ENCODE measurements at regions not wholly inside any gene's neighbourhood (a gene's known extent, or its start where the extent isn't known, plus 50 kb on each side); places are given as distances from the start of the nearest gene placed in this dataset.

- H3K36me3 ChIP-seq (ENCODE audit: insufficient read depth, low read length), result no peaks in the 10 kb centered on the region
- no peak overlapping the region for H3K9ac ChIP-seq (ENCODE audit: low read depth, low read length)
- H2AFZ ChIP-seq (ENCODE audit: low read depth, low read length), result no peak overlapping the region
- H3K79me2 ChIP-seq (ENCODE audit: insufficient read depth, low read length), result no peaks in the 10 kb centered on the region
- no peak for TF ChIP-seq CTCF (IDR thresholded peaks at IDR 0.05; ENCODE audit: borderline replicate concordance, extremely low read depth, low read length, poor library complexity, severe bottlenecking)
- TF ChIP-seq EZH2 (IDR thresholded peaks at IDR 0.05; ENCODE audit: borderline replicate concordance, low read depth, low read length, severe bottlenecking), result no peak
- H3K4me2 ChIP-seq (ENCODE audit: insufficient read depth, low read length), result no peak overlapping the region
- ATAC-seq (ENCODE audit: insufficient read depth, low read depth) (no peak), DNase-seq (no peak)
- H3K9me3 ChIP-seq (ENCODE audit: insufficient read depth, low read length, severe bottlenecking), result no peaks in the 10 kb centered on the region
- H3K27me3 ChIP-seq (ENCODE audit: insufficient read depth, low read length, poor library complexity), result no peaks in the 10 kb centered on the region
- H4K20me1 ChIP-seq (ENCODE audit: insufficient read depth, low read length), result no peaks in the 10 kb centered on the region
- H3K4me3 ChIP-seq (ENCODE audit: low read depth in 1 of 2, low read length in 2 of 2), result no peak overlapping the region
- no peak overlapping the region for H3K27ac ChIP-seq (ENCODE audit: low read length)
- H3K4me1 ChIP-seq (ENCODE audit: insufficient read depth, low read length), result no peaks in the 10 kb centered on the region
Measured at GRCh38 chr4:24689212-24689611, 104.9 kb upstream of the DHX15 start.

GRCh38 chr4:24690436-24690835 lies 104.9 kb upstream of the SOD3 start:
- DNase-seq (no peak), ATAC-seq (ENCODE audit: insufficient read depth, low read depth) (no peak)
- Histone ChIP-seq H3K4me3 (ENCODE audit: low read depth in 1 of 2, low read length in 2 of 2) (no peak overlapping the region), H3K27me3 (ENCODE audit: insufficient read depth, low read length, poor library complexity) (no peaks in the 10 kb centered on the region), H3K36me3 (ENCODE audit: insufficient read depth, low read length) (no peaks in the 10 kb centered on the region), H4K20me1 (ENCODE audit: insufficient read depth, low read length) (no peaks in the 10 kb centered on the region), H3K4me2 (ENCODE audit: insufficient read depth, low read length) (no peak overlapping the region), H2AFZ (ENCODE audit: low read depth, low read length) (no peak overlapping the region), H3K9me3 (ENCODE audit: insufficient read depth, low read length, severe bottlenecking) (no peaks in the 10 kb centered on the region), H3K4me1 (ENCODE audit: insufficient read depth, low read length) (no peaks in the 10 kb centered on the region), H3K27ac (ENCODE audit: low read length) (no peak overlapping the region), H3K79me2 (ENCODE audit: insufficient read depth, low read length) (no peaks in the 10 kb centered on the region), H3K9ac (ENCODE audit: low read depth, low read length) (no peak overlapping the region)
- TF ChIP-seq CTCF (IDR thresholded peaks at IDR 0.05; ENCODE audit: borderline replicate concordance, extremely low read depth, low read length, poor library complexity, severe bottlenecking) (no peak), EZH2 (IDR thresholded peaks at IDR 0.05; ENCODE audit: borderline replicate concordance, low read depth, low read length, severe bottlenecking) (no peak)

GRCh38 chr4:24693636-24694035 lies 101.7 kb upstream of the SOD3 start:
- Histone ChIP-seq H3K27me3 (ENCODE audit: insufficient read depth, low read length, poor library complexity) (no peaks in the 10 kb centered on the region), H2AFZ (ENCODE audit: low read depth, low read length) (no peak overlapping the region), H3K36me3 (ENCODE audit: insufficient read depth, low read length) (no peaks in the 10 kb centered on the region), H4K20me1 (ENCODE audit: insufficient read depth, low read length) (no peaks in the 10 kb centered on the region), H3K9ac (ENCODE audit: low read depth, low read length) (no peak overlapping the region), H3K27ac (ENCODE audit: low read length) (no peak overlapping the region), H3K79me2 (ENCODE audit: insufficient read depth, low read length) (no peaks in the 10 kb centered on the region), H3K4me2 (ENCODE audit: insufficient read depth, low read length) (no peak overlapping the region), H3K9me3 (ENCODE audit: insufficient read depth, low read length, severe bottlenecking) (no peaks in the 10 kb centered on the region), H3K4me3 (ENCODE audit: low read depth in 1 of 2, low read length in 2 of 2) (no peak overlapping the region), H3K4me1 (ENCODE audit: insufficient read depth, low read length) (no peaks in the 10 kb centered on the region)
- ATAC-seq (ENCODE audit: insufficient read depth, low read depth) (no peak), DNase-seq (no peak)
- TF ChIP-seq EZH2 (IDR thresholded peaks at IDR 0.05; ENCODE audit: borderline replicate concordance, low read depth, low read length, severe bottlenecking) (no peak), CTCF (IDR thresholded peaks at IDR 0.05; ENCODE audit: borderline replicate concordance, extremely low read depth, low read length, poor library complexity, severe bottlenecking) (no peak)

GRCh38 chr4:24700118-24700517 lies 95.3 kb upstream of the SOD3 start:
- H3K79me2 ChIP-seq (ENCODE audit: insufficient read depth, low read length), result no peaks in the 10 kb centered on the region
- H3K36me3 ChIP-seq (ENCODE audit: insufficient read depth, low read length), result no peaks in the 10 kb centered on the region
- H3K4me3 ChIP-seq (ENCODE audit: low read depth in 1 of 2, low read length in 2 of 2), result no peak overlapping the region
- H4K20me1 ChIP-seq (ENCODE audit: insufficient read depth, low read length), result no peaks in the 10 kb centered on the region
- no peak for ATAC-seq (ENCODE audit: insufficient read depth, low read depth)
- no peaks in the 10 kb centered on the region for H3K9me3 ChIP-seq (ENCODE audit: insufficient read depth, low read length, severe bottlenecking)
- H3K9ac ChIP-seq (ENCODE audit: low read depth, low read length), result no peak overlapping the region
- no peak overlapping the region for H3K4me2 ChIP-seq (ENCODE audit: insufficient read depth, low read length)
- TF ChIP-seq EZH2 (IDR thresholded peaks at IDR 0.05; ENCODE audit: borderline replicate concordance, low read depth, low read length, severe bottlenecking), result no peak
- TF ChIP-seq CTCF (IDR thresholded peaks at IDR 0.05; ENCODE audit: borderline replicate concordance, extremely low read depth, low read length, poor library complexity, severe bottlenecking), result no peak
- no peaks in the 10 kb centered on the region for H3K27me3 ChIP-seq (ENCODE audit: insufficient read depth, low read length, poor library complexity)
- H2AFZ ChIP-seq (ENCODE audit: low read depth, low read length), result no peak overlapping the region
- no peaks in the 10 kb centered on the region for H3K4me1 ChIP-seq (ENCODE audit: insufficient read depth, low read length)
- no peak for DNase-seq
- H3K27ac ChIP-seq (ENCODE audit: low read length), result no peak overlapping the region
